Neutrophil (primary cell): ENCODE measurements at regions not wholly inside any gene's neighbourhood (a gene's known extent, or its start where the extent isn't known, plus 50 kb on each side); places are given as distances from the start of the nearest gene placed in this dataset.

Experiments
- H3K27ac ChIP-seq: fragments of 200-600 bp; sonication (generic); 2 replicates; pipeline ENCODE4 v1.5.1; 2016; ENCODE audit warnings: mild to moderate bottlenecking, moderate library complexity
- H3K27me3 ChIP-seq: fragments of 200-600 bp; sonication (generic); 2 replicates; pipeline ENCODE4 v1.6.0; 2016; ENCODE audit warnings: mild to moderate bottlenecking
- H3K36me3 ChIP-seq: fragments of 200-600 bp; sonication (generic); 2 replicates; pipeline ENCODE4 v1.5.1; 2017
- H3K4me1 ChIP-seq, 2 experiments: fragments of 200-600 bp in 1 of 2; sonication (generic) in 1 of 2; 1 replicate in 1 of 2; 2 replicates in 1 of 2; pipeline versions ENCODE4 v1.5.1 to v1.6.1; 2013 to 2016; ENCODE audit warnings: low read depth in 1 of 2, low read length in 1 of 2, mild to moderate bottlenecking in 1 of 2, moderate library complexity in 1 of 2; ENCODE audit not compliant: control insufficient read depth in 1 of 2, insufficient read depth in 1 of 2
- H3K4me3 ChIP-seq, 2 experiments: fragments of 200-600 bp in 1 of 2; sonication (generic) in 1 of 2; 1 replicate in 1 of 2; 2 replicates in 1 of 2; pipeline ENCODE4 v1.5.1; 2013 to 2016; ENCODE audit warnings: low read depth in 1 of 2, low read length in 1 of 2, mild to moderate bottlenecking in 1 of 2, moderate library complexity in 1 of 2
- H3K9me3 ChIP-seq: fragments of 200-600 bp; sonication (generic); 2 replicates; pipeline ENCODE4 v1.5.1; 2016
- TF ChIP-seq, protein P1 (sequence below): fragments of 200-600 bp; sonication (generic); IDR thresholded peaks from 2 replicates; pipeline ENCODE4 v1.5.1; 2016; ENCODE audit warnings: antibody characterized with exemption

DNA sequence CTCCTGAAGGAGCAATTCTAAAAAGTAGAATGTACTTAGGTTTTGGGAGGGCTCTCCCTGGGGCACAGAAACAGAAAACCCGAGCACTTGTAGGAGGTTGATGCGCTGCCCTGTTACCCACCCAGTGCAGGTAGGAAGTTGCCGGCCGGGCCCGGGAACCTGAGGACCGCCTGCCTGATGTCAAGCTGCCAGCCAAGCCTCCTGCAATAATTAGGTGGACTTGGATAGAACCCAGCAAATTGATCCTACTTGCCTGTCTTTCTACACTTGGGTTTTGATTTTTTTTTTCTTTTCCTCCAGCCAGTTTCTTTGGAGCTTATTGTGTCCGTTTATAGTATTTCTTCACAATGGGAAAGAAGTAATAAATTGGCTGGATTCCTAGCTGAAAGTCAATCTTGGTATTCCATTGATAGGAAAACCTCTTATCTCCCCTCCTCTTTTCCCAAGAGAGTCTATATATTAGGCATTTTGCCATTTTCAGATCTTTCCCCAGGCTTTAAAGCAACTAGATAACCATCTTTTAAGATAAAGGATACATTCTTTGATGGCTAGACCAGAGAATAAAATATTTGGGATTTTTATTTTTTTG lies 78.3 kb upstream of the FYN start:
- TF ChIP-seq, protein P1, sequence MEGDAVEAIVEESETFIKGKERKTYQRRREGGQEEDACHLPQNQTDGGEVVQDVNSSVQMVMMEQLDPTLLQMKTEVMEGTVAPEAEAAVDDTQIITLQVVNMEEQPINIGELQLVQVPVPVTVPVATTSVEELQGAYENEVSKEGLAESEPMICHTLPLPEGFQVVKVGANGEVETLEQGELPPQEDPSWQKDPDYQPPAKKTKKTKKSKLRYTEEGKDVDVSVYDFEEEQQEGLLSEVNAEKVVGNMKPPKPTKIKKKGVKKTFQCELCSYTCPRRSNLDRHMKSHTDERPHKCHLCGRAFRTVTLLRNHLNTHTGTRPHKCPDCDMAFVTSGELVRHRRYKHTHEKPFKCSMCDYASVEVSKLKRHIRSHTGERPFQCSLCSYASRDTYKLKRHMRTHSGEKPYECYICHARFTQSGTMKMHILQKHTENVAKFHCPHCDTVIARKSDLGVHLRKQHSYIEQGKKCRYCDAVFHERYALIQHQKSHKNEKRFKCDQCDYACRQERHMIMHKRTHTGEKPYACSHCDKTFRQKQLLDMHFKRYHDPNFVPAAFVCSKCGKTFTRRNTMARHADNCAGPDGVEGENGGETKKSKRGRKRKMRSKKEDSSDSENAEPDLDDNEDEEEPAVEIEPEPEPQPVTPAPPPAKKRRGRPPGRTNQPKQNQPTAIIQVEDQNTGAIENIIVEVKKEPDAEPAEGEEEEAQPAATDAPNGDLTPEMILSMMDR, result no peak
- H3K27me3 ChIP-seq, result no peaks in the 10 kb centered on the region
- no peak overlapping the region for H3K27ac ChIP-seq
- H3K4me3 ChIP-seq, result no peak overlapping the region
- peaks cover 0 to 6% of the 10 kb centered on the region in 2 experiments for H3K4me1 ChIP-seq
- no peaks in the 10 kb centered on the region for H3K36me3 ChIP-seq
- H3K9me3 ChIP-seq, result no peaks in the 10 kb centered on the region

DNA sequence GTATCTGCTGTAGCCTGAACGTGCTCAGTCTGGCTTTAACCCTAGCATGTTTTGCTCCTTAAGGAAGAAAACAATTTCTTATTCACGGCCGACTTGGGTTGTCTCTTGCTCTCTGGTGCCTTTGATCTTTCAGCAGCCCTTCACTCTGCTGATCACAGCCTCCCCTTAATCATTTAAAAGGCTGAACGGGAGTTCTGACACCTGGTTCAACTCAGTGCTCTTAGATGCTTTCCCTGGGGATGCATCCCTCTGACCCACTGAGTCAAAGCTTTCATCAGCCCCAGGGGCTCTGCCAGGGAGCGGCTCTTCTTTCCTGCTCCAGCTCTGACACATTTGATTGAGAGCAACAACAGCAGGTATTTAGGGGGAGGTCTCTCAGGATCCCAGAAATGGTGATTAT lies 79.0 kb upstream of the FYN start:
- TF ChIP-seq, protein P1, result no peak
- Histone ChIP-seq H3K27me3 (no peaks in the 10 kb centered on the region), H3K27ac (no peak overlapping the region), H3K36me3 (no peaks in the 10 kb centered on the region), H3K4me1 (peaks cover 0 to 6% of the 10 kb centered on the region in 2 experiments), H3K4me3 (no peak overlapping the region), H3K9me3 (no peaks in the 10 kb centered on the region)

DNA sequence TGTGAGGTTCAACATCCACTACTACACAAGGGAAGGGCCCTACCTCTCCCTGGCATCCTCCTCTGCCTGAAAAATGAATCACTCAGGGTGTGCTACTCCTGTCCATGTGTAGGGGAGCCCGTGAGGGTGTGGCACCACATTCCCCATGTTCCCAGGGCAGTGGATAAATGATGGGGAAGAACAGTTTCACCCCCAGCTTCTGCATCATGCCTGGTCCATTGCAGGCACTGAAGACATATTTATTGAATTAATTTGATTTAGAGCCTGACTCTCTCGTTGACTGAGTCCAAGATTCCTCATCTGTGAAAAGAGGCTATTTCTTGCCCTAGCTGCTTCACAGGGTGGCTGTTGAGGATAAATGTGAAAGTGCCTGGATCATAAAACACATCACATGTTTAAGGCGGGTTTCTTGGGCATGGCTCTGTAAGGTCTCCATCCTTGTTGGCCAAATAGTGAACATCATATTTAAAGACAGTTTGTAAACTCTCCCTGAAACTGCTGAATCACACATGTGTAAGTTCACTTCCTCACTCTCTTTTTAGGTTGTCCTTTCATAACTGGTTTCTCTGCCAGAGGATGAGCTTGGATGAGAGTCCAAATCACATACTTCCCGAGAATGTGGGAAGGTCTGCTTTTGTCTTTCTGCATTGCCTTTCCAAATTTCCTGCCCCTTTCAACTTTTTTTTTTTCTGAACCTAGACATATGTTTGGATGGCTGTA lies 79.7 kb upstream of the FYN start:
- Histone ChIP-seq H3K36me3 (no peaks in the 10 kb centered on the region), H3K9me3 (no peaks in the 10 kb centered on the region), H3K27me3 (no peaks in the 10 kb centered on the region), H3K27ac (no peak overlapping the region), H3K4me1 (peaks cover 0 to 6% of the 10 kb centered on the region in 2 experiments), H3K4me3 (no peak overlapping the region)
- TF ChIP-seq, protein P1, result no peak

DNA sequence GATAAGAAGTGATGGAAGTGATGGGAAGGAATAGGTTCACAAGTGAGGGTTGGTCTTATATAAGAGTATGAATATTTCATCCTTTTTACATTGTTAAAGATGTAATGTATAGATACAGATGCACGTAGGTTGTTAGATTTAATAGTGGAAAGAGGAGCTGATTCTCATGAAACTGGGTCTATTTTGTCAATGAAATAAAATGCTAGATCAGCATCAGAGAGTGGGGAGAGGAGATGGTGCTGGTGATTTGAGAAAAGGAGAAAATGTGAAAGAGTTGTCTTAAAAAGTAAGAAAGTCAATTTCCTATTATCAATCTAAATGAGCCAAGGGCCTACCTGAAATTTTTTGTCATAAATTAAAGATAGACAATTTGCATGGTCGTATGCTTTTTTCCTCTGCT lies 82.8 kb upstream of the FYN start:
- Histone ChIP-seq H3K36me3 (no peaks in the 10 kb centered on the region), H3K27me3 (no peaks in the 10 kb centered on the region), H3K27ac (no peak overlapping the region), H3K4me3 (no peak overlapping the region), H3K4me1 (peaks cover 0 to 6% of the 10 kb centered on the region in 2 experiments), H3K9me3 (no peaks in the 10 kb centered on the region)
- TF ChIP-seq, protein P1, result no peak

DNA sequence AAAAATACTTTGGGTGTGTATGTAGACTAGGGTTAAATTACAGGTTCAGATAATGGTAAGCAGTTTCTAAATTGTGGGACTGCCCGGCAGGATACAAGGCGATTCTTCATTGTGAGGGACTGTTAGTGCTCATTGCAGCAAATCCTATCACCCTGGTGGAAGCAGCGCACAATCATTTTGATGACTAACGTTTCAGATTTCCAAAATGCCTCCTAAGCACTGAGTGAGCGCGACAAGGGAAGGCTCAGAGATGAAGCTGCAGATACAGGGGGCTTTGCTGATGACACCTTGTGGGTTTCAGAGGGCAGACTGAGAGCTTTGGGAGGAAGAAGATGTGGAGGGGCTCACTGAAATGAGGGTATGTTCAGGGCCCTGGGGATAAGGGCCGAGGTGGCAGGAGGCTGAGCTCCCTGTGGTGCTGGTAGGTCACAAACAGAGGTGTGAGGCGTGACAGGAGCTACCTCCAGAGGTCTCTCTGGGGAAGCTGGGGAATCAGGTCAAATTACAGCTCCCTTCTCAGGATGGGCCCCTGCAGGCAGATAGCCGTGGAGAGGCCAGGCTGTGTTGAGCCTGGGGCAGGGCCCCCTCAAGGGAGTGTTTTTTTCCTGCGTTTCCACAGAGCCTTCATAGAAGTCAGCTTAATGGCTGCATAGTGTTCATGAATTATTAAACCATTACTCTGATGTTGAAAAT lies 84.5 kb upstream of the FYN start:
- H3K9me3 ChIP-seq, result no peaks in the 10 kb centered on the region
- no peaks in the 10 kb centered on the region for H3K36me3 ChIP-seq
- TF ChIP-seq, protein P1, result no peak
- no peak overlapping the region for H3K27ac ChIP-seq
- peaks cover 0 to 5% of the 10 kb centered on the region in 2 experiments for H3K4me1 ChIP-seq
- H3K4me3 ChIP-seq, result no peak overlapping the region
- no peaks in the 10 kb centered on the region for H3K27me3 ChIP-seq
